ENCODE measurements at regions not wholly inside any gene's neighbourhood (a gene's known extent, or its start where the extent isn't known, plus 50 kb on each side); places are given as distances from the start of the nearest gene placed in this dataset.

GRCh38 chrY:15751001-15751400 is 1226.7 kb downstream of the NLGN4Y start:
- TF ChIP-seq POLR2A (IDR thresholded peaks at IDR 0.05) (no peak), POLR2AphosphoS5 (IDR thresholded peaks at IDR 0.05) (no peak), CTCF (IDR thresholded peaks at IDR 0.05) (no peak)

All from gastroesophageal sphincter (tissue), 3 donors.